ENCODE measurements at regions not wholly inside any gene's neighbourhood (a gene's known extent, or its start where the extent isn't known, plus 50 kb on each side); places are given as distances from the start of the nearest gene placed in this dataset.

DNA sequence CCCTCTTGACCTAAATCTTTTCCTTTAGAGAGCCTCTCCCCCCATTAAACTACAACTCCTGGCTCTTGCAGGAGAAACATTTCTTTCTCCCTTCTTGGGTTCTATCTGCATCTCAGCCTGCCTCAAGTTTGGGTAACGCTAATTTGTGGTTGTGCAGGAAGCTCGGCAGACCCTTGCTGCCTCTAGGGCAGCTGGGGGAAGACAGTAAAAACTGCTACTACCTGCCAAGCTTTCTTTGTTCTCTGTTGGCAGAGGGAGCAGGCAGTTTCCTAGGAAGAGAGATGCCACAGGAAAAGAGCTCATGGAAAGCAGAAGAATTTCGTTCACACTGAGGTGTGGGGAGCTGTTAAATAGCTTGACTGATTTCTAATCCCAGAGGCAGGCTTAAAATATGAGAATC is 555.6 kb upstream of the IGFBP7 start:
- Histone ChIP-seq H3K4me3 (ENCODE audit: low read depth, low read length) (no peak overlapping the region), H3K36me3 (ENCODE audit: control insufficient read depth in 2 of 2, insufficient read depth in 1 of 2, low read length in 2 of 2) (no peaks in the 10 kb centered on the region), H3K27ac (ENCODE audit: extremely low read depth, low read depth, low read length) (no peak overlapping the region), H3K9me3 (ENCODE audit: control insufficient read depth, insufficient read depth, low read depth, low read length) (no peaks in the 10 kb centered on the region), H3K4me1 (ENCODE audit: control insufficient read depth, insufficient read depth, low read length) (no peaks in the 10 kb centered on the region)
- TF ChIP-seq ZNF707 (tag by site-specific recombination; IDR thresholded peaks at IDR 0.05) = no peak
- TF ChIP-seq, protein P1, sequence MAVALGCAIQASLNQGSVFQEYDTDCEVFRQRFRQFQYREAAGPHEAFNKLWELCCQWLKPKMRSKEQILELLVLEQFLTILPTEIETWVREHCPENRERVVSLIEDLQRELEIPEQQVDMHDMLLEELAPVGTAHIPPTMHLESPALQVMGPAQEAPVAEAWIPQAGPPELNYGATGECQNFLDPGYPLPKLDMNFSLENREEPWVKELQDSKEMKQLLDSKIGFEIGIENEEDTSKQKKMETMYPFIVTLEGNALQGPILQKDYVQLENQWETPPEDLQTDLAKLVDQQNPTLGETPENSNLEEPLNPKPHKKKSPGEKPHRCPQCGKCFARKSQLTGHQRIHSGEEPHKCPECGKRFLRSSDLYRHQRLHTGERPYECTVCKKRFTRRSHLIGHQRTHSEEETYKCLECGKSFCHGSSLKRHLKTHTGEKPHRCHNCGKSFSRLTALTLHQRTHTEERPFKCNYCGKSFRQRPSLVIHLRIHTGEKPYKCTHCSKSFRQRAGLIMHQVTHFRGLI (tag by site-specific recombination; IDR thresholded peaks at IDR 0.05) = no peak
- TF ChIP-seq ZNF324 (tag by site-specific recombination; IDR thresholded peaks at IDR 0.05) = no peak
- no peak for TF ChIP-seq ZNF16 (tag by site-specific recombination; IDR thresholded peaks at IDR 0.05; ENCODE audit: low read depth)
- CTCF ChIA-PET = no interaction called here
- POLR2A ChIA-PET = no interaction called here

GRCh38 chr4:57661517-57662090 is 551.4 kb upstream of the IGFBP7 start:
- Histone ChIP-seq H3K4me1 (ENCODE audit: control insufficient read depth, insufficient read depth, low read length) (no peaks in the 10 kb centered on the region), H3K4me3 (ENCODE audit: low read depth, low read length) (no peak overlapping the region), H3K36me3 (ENCODE audit: control insufficient read depth in 2 of 2, insufficient read depth in 1 of 2, low read length in 2 of 2) (no peaks in the 10 kb centered on the region), H3K9me3 (ENCODE audit: control insufficient read depth, insufficient read depth, low read depth, low read length) (no peaks in the 10 kb centered on the region), H3K27ac (ENCODE audit: extremely low read depth, low read depth, low read length) (no peak overlapping the region)
- ChIA-PET CTCF (interaction anchor here (0.7 kb wide), 1 partner anchor 601 kb away, joined by 3 read pairs; no protein-coding TSS in a partner anchor), POLR2A (no interaction called here)
- TF ChIP-seq ZNF24 (tag by site-specific recombination; IDR thresholded peaks at IDR 0.05) (no peak), ZNF184 (tag by site-specific recombination; IDR thresholded peaks at IDR 0.05) (no peak), SP3 (tag by site-specific recombination; IDR thresholded peaks at IDR 0.05) (no peak), ZNF10 (tag by site-specific recombination; IDR thresholded peaks at IDR 0.05) (no peak), ZBTB8A (tag by site-specific recombination; IDR thresholded peaks at IDR 0.05) (no peak), ZXDB (tag by site-specific recombination; IDR thresholded peaks at IDR 0.05) (no peak), ZEB2 (tag by site-specific recombination; IDR thresholded peaks at IDR 0.05) (no peak), ZBTB1 (tag by site-specific recombination; IDR thresholded peaks at IDR 0.05) (no peak)
- TF ChIP-seq, protein P2, sequence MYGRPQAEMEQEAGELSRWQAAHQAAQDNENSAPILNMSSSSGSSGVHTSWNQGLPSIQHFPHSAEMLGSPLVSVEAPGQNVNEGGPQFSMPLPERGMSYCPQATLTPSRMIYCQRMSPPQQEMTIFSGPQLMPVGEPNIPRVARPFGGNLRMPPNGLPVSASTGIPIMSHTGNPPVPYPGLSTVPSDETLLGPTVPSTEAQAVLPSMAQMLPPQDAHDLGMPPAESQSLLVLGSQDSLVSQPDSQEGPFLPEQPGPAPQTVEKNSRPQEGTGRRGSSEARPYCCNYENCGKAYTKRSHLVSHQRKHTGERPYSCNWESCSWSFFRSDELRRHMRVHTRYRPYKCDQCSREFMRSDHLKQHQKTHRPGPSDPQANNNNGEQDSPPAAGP (tag by site-specific recombination; IDR thresholded peaks at IDR 0.05) = no peak

DNA sequence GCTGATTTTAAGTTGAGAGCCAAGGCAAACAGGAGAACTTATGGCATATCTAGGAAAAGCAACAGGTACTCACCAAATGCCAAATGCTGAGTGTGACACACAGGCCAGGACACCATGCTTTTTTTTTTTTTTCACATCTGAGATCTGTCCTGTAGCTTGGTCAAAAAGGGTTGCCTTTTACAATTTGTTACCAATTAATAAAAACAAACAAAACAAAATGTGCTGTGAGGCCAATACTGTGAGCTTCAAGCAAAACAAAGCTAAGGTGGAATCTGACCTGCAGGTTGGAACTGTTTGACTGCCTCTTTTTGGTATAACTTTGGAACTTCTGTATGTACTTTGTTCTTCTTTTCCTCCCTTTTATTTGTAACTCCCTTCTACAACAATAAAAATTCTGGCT is 548.5 kb upstream of the IGFBP7 start:
- Histone ChIP-seq H3K4me1 (ENCODE audit: control insufficient read depth, insufficient read depth, low read length) (no peaks in the 10 kb centered on the region), H3K9me3 (ENCODE audit: control insufficient read depth, insufficient read depth, low read depth, low read length) (no peaks in the 10 kb centered on the region), H3K36me3 (ENCODE audit: control insufficient read depth in 2 of 2, insufficient read depth in 1 of 2, low read length in 2 of 2) (no peaks in the 10 kb centered on the region), H3K4me3 (ENCODE audit: low read depth, low read length) (no peak overlapping the region), H3K27ac (ENCODE audit: extremely low read depth, low read depth, low read length) (no peak overlapping the region)
- ChIA-PET POLR2A (no interaction called here), CTCF (interaction anchor here (0.7 kb wide), 1 partner anchor 247 kb away, joined by 3 read pairs; no protein-coding TSS in a partner anchor)
- TF ChIP-seq ZNF184 (tag by site-specific recombination; IDR thresholded peaks at IDR 0.05) (no peak), ZNF394 (tag by site-specific recombination; IDR thresholded peaks at IDR 0.05; ENCODE audit: borderline replicate concordance) (no peak), ZNF48 (tag by site-specific recombination; IDR thresholded peaks at IDR 0.05) (no peak), ZNF488 (tag by site-specific recombination; IDR thresholded peaks at IDR 0.05) (no peak), GLIS1 (tag by site-specific recombination; IDR thresholded peaks at IDR 0.05) (no peak), ZNF580 (tag by site-specific recombination; IDR thresholded peaks at IDR 0.05) (no peak), ZFP41 (tag by site-specific recombination; IDR thresholded peaks at IDR 0.05; ENCODE audit: borderline replicate concordance) (no peak), TSHZ1 (tag by site-specific recombination; IDR thresholded peaks at IDR 0.05; ENCODE audit: borderline replicate concordance) (no peak), ZNF114 (tag by site-specific recombination; IDR thresholded peaks at IDR 0.05) (no peak), ZNF19 (tag by site-specific recombination; IDR thresholded peaks at IDR 0.05; ENCODE audit: low read depth) (no peak), ZNF529 (tag by site-specific recombination; IDR thresholded peaks at IDR 0.05; ENCODE audit: insufficient replicate concordance) (no peak)
- TF ChIP-seq, protein P3, sequence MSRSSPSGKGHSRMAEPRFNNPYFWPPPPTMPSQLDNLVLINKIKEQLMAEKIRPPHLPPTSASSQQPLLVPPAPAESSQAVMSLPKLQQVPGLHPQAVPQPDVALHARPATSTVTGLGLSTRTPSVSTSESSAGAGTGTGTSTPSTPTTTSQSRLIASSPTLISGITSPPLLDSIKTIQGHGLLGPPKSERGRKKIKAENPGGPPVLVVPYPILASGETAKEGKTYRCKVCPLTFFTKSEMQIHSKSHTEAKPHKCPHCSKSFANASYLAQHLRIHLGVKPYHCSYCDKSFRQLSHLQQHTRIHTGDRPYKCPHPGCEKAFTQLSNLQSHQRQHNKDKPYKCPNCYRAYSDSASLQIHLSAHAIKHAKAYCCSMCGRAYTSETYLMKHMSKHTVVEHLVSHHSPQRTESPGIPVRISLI (tag by site-specific recombination; IDR thresholded peaks at IDR 0.05) = no peak
